ENCODE measurements at regions not wholly inside any gene's neighbourhood (a gene's known extent, or its start where the extent isn't known, plus 50 kb on each side); places are given as distances from the start of the nearest gene placed in this dataset.

DNA sequence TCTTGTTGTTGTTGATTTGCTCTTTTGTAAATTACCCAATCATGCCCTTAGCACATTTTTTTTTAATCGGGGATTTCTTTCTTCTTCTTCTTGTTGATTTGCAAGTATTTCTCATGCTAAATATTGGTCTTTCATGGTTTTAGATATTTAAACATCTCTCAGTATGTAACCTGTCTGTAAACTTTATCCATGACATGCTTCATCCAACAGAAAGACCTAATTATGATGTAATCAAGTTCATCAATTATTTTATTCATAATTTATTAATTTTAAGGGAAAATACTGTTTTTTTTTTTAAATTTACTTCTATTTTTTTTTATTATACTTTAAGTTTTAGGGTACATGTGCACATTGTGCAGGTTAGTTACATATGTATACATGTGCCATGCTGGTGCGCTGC lies 69.8 kb downstream of the TNFSF18 start:
- DNase-seq (ENCODE audit: low spot score) = no peak
